ENCODE measurements at regions not wholly inside any gene's neighbourhood (a gene's known extent, or its start where the extent isn't known, plus 50 kb on each side); places are given as distances from the start of the nearest gene placed in this dataset.

- DNase-seq, result no peak
Measured at GRCh38 chr4:28357990-28358389, 1497.3 kb downstream of the STIM2 start.

GRCh38 chr4:28358606-28359005 lies 1498.0 kb downstream of the STIM2 start:
- DNase-seq, result no peak

GRCh38 chr4:28360681-28361080 lies 1500.0 kb downstream of the STIM2 start:
- no peak for DNase-seq

GRCh38 chr4:28362169-28362568 lies 1501.5 kb downstream of the STIM2 start:
- no peak for DNase-seq

GRCh38 chr4:28369499-28369898 lies 1508.9 kb downstream of the STIM2 start:
- DNase-seq, result no peak

GRCh38 chr4:28373191-28373590 lies 1512.5 kb downstream of the STIM2 start:
- no peak for DNase-seq

GRCh38 chr4:28373601-28374000 lies 1513.0 kb downstream of the STIM2 start:
- DNase-seq, result no peak

GRCh38 chr4:28378109-28378830 lies 1517.6 kb downstream of the STIM2 start:
- no peak for DNase-seq

- DNase-seq, result no peak
Measured at GRCh38 chr4:28385801-28386200, 1525.2 kb downstream of the STIM2 start.

- DNase-seq, result no peak
Measured at GRCh38 chr4:28386776-28387175, 1526.1 kb downstream of the STIM2 start.

- no peak for DNase-seq
Measured at GRCh38 chr4:28388471-28388870, 1527.8 kb downstream of the STIM2 start.

GRCh38 chr4:28391877-28392276 lies 1531.2 kb downstream of the STIM2 start:
- no peak for DNase-seq

GRCh38 chr4:28402751-28403150 lies 1542.1 kb downstream of the STIM2 start:
- no peak for DNase-seq

GRCh38 chr4:28421221-28421620 lies 1560.6 kb downstream of the STIM2 start:
- no peak for DNase-seq

- no peak for DNase-seq
Measured at GRCh38 chr4:28426251-28426650, 1565.6 kb downstream of the STIM2 start.

GRCh38 chr4:28427306-28428085 lies 1566.9 kb downstream of the STIM2 start:
- no peak for DNase-seq

GRCh38 chr4:28432348-28433025 lies 1571.8 kb downstream of the STIM2 start:
- no peak for DNase-seq

- no peak for DNase-seq
Measured at GRCh38 chr4:28435314-28435713, 1574.7 kb downstream of the STIM2 start.

GRCh38 chr4:28436191-28437080 lies 1575.8 kb downstream of the STIM2 start:
- no peak for DNase-seq

- DNase-seq, result no peak
Measured at GRCh38 chr4:28443371-28443770, 1582.7 kb downstream of the STIM2 start.

GRCh38 chr4:28443801-28444412 lies 1583.3 kb downstream of the STIM2 start:
- DNase-seq, result no peak

- DNase-seq, result no peak
Measured at GRCh38 chr4:28444886-28445496, 1584.3 kb downstream of the STIM2 start.

Measured in stimulated activated CD8-positive, alpha-beta memory T cell treated with anti-CD3 and anti-CD28 coated beads, Interleukin-4, amount 100 ng/mL, for 48 hours (primary cell).